ENCODE measurements at regions not wholly inside any gene's neighbourhood (a gene's known extent, or its start where the extent isn't known, plus 50 kb on each side); places are given as distances from the start of the nearest gene placed in this dataset.
A peak's percentile ranks its signal among the peaks of the same experiment; 100 is the strongest.
"Not testable (repeated sequence)": the region's sequence is repeated elsewhere in the genome, so short reads cannot be mapped to it uniquely, and the experiment has no call there.

DNA sequence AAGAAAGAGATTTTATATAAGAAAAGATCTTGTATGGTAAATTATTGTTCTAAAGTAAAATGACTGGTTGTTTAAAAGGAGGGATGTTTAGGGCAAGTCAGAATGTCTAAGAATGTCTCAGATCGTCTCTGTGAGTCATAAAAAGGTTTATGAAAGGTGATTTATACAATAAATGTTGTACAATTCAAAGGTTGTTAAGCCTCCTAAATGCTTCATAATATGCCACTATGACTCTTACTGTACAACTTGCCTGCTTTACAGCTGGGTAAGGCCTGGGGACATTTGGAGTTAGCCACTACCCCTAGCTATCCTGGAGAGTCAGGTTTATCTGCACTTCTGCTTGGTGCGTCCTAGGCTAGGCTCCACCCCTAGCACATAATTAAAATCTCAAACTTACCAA, 927.4 kb downstream of the FSCB start:
- WGBS, result 63% methylated on average over 2 of the region's 2 CpGs
- Histone ChIP-seq H3K4me3 (ENCODE audit: low read depth, low read length) (no peak overlapping the region), H3K4me1 (ENCODE audit: insufficient read depth) (no peaks in the 10 kb centered on the region), H3K27ac (ENCODE audit: low read depth) (no peak overlapping the region), H3K36me3 (ENCODE audit: insufficient read depth) (no peaks in the 10 kb centered on the region)
- DNase-seq (ENCODE audit: extremely low spot score), result no peak

DNA sequence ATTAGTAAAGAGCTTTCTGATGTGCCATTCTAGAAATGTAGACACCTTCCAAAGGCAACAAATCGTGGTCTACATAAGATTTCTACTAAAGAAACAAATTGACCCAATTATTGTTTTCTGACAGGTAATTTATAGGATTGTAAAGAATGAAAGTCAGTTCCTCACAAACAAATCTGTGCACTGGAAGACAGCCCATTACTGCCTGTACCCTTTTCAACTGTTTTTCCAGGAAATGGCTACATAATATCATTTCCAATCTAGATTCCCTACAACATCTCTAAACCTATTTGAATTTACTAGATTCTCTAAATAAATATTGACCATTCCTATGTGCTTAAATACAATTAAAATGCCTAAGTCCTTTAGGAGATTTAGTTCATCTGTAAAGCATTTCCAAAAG, 939.1 kb downstream of the FSCB start:
- no peaks in the 10 kb centered on the region for H3K4me1 ChIP-seq (ENCODE audit: insufficient read depth)
- H3K4me3 ChIP-seq (ENCODE audit: low read depth, low read length), result no peak overlapping the region
- no peaks in the 10 kb centered on the region for H3K36me3 ChIP-seq (ENCODE audit: insufficient read depth)
- no peak overlapping the region for H3K27ac ChIP-seq (ENCODE audit: low read depth)
- no peak for DNase-seq (ENCODE audit: extremely low spot score)
- WGBS, result 63% methylated on average over 1 of the region's 1 CpG

DNA sequence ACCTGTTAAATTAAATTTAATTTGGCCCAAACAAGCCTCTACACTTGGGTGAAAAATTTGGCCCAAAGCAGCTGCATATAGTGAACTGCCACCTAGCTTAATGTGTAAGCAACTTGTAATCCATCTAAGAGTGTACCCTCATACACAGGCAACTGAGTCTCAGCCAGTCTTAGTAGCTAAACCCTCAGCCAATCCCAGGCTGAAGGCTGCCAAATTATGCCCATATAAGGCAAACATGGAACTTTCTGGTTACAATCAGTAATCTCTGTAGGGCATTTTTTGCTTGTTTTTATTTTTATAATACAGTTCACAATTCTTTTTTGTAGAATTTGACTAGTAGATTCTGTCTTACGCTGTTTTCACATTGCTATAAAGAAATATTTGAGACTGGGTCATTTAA, 958.7 kb downstream of the FSCB start:
- 99% methylated on average over 1 of the region's 1 CpG for WGBS
- no peak overlapping the region for H3K27ac ChIP-seq (ENCODE audit: low read depth)
- DNase-seq (ENCODE audit: extremely low spot score), result no peak
- no peaks in the 10 kb centered on the region for H3K36me3 ChIP-seq (ENCODE audit: insufficient read depth)
- H3K4me1 ChIP-seq (ENCODE audit: insufficient read depth), result no peaks in the 10 kb centered on the region
- H3K4me3 ChIP-seq (ENCODE audit: low read depth, low read length), result no peak overlapping the region

DNA sequence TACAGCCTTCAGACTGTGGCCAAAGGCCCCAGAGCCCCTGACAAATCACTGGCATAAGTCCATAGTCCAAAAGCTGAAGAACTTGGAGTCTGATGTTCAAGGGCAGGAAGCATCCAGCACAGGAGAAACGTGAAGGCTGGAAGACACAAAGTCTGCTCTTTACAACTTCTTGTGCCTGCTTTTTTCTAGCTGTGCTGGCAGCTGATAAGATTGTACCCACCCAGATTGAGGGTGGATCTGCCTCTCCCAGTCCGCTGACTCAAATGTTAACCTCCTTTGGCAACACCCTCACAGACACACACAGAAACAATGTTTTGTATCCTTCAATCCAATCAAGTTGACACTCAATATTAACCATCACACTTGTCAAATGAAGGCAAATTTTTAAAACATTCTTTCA, 959.5 kb downstream of the FSCB start:
- H3K36me3 ChIP-seq (ENCODE audit: insufficient read depth); H3K4me3 ChIP-seq (ENCODE audit: low read depth, low read length); DNase-seq (ENCODE audit: extremely low spot score); H3K27ac ChIP-seq (ENCODE audit: low read depth); H3K4me1 ChIP-seq (ENCODE audit: insufficient read depth): not testable (repeated sequence)
- 62% methylated on average over 2 of the region's 2 CpGs for WGBS

DNA sequence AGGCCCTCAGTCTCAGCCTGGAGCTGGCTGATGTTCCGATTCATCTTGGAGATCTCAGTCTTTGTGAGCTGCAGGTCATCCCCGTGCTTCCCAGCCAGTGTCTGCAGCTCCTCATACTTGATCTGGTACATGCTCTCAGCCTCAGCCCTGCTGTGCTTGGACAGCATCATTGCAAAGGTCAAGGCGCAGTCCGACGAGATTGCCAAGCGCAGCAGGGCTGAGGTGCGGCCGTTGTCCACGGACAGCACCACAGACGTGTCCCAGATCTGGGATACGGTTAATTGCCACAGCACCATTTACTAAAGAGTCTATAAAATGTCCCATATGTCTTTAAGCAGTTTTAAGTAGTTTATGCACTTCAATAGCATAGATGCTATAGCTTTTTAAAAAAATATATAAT, 965.7 kb downstream of the FSCB start:
- 96% methylated on average over 11 of the region's 11 CpGs for WGBS
- Histone ChIP-seq H3K4me3 (ENCODE audit: low read depth, low read length) (no peak overlapping the region), H3K4me1 (ENCODE audit: insufficient read depth) (no peaks in the 10 kb centered on the region), H3K27ac (ENCODE audit: low read depth) (no peak overlapping the region), H3K36me3 (ENCODE audit: insufficient read depth) (no peaks in the 10 kb centered on the region)
- DNase-seq (ENCODE audit: extremely low spot score), result no peak

DNA sequence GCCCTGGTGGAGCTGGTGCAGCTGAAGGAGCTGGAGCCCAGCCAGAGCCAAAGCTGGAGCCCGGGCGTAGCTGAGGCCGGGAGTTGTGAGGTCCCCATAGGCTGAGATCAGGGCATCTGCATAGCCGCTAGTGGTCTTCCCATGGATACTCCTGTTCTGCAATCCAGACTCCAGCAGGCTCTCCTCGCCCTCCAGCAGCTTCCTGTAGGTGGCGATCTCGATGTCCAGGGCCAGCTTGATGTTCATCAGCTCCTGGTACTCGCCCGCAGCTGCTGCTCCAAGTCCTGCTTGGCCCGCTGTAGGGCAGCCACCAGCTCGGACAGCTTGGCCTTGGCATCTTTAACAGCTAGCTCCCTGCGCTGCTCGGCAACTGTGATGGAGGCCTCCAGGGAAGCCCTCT, 966.1 kb downstream of the FSCB start:
- H3K36me3 ChIP-seq (ENCODE audit: insufficient read depth), result no peaks in the 10 kb centered on the region
- no peak overlapping the region for H3K27ac ChIP-seq (ENCODE audit: low read depth)
- no peak overlapping the region for H3K4me3 ChIP-seq (ENCODE audit: low read depth, low read length)
- no peak for DNase-seq (ENCODE audit: extremely low spot score)
- no peaks in the 10 kb centered on the region for H3K4me1 ChIP-seq (ENCODE audit: insufficient read depth)
- 94% methylated on average over 13 of the region's 13 CpGs for WGBS

DNA sequence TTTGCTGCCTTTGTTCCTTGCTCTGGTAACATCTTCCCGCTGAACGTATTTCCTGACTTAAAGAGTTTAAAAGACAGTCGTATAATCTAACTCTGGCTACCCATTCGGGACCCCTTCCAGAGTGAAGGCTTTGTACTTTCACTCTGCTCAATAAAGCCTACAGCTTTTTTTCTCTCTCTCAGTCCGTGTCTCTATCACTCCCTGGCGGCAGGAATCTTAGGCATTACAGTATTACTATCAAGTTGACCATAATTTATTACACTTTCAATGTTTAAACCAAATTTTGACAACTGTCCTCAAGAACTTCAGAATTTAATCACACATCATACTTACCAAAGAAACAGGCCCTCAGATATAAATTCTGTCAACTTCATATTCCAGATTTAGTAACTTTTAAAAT, 967.9 kb downstream of the FSCB start:
- H3K27ac ChIP-seq (ENCODE audit: low read depth), result no peak overlapping the region

DNA sequence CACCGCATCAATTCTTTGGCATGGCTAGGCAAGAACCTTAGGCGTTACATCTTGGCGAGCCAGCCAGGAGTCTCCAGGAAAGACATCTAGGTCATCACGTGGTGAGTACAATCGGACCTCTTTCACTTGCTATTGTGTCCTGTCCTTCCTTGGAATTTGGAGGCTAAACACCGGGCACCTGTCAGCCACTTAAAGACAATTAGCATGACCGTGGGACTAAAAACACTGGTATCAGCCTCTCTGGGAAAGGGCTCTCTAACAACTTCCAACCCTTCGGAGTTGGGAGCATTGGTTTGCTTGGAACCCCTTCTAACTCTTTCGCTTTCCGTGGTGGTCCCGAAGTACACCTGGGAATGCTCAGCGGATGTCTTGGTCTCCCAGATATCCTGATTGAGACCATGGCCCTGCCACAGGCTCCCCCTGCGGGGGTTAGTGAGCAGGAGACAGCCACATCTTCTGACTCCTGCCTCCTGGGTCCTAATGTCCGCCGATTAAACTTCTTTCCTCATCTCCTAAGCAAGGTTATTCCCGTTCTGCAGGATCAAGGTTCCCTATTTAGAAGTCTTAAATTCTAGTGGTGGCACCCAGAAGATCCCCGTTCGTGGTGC, 971.7 kb downstream of the FSCB start:
- Histone ChIP-seq H3K36me3 (ENCODE audit: insufficient read depth) (no peaks in the 10 kb centered on the region), H3K4me3 (ENCODE audit: low read depth, low read length) (no peak overlapping the region), H3K27ac (ENCODE audit: low read depth) (no peak overlapping the region), H3K4me1 (ENCODE audit: insufficient read depth) (no peaks in the 10 kb centered on the region)
- WGBS, result 96% methylated on average over 18 of the region's 18 CpGs
- DNase-seq (ENCODE audit: extremely low spot score), result no peak

More for the DNA sequence above, 967.9 kb downstream of the FSCB start:
- H3K4me1 ChIP-seq (ENCODE audit: insufficient read depth), result no peaks in the 10 kb centered on the region
- H3K36me3 ChIP-seq (ENCODE audit: insufficient read depth), result no peaks in the 10 kb centered on the region
- no peak for DNase-seq (ENCODE audit: extremely low spot score)
- peak overlapping the region; percentile 7 for H3K4me3 ChIP-seq (ENCODE audit: low read depth, low read length)
- WGBS, result 8% methylated on average over 6 of the region's 6 CpGs

DNA sequence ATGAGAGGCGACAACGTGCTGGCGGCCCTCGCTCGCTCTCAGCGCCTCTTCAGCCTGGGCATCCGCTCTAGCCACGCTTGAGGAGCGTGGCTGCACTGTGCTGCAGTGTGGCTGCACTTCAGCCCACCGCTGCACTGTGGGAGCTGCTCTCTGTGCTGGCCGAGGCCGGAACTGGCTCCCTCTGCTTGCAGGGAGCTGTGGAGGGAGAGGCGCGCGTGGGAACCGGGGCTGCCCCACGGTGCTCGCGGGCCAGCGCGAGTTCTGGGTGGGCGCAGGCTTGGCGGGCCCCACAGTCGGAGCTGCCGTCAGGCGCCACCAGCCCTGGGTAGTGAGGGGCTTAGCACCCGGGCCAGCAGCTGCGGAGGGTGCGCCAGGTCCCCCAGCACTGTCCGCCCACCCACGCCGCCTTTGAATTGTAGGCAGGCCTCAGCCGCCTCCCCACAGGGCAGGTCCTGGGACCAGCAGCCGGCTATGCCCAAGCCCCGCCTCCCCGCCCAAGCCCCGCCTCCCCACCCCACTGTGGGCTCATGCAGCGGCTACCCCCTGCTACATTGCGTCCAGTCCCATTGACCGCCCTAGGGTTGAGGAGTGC, 974.2 kb downstream of the FSCB start:
- H3K4me1 ChIP-seq (ENCODE audit: insufficient read depth), result no peaks in the 10 kb centered on the region
- DNase-seq (ENCODE audit: extremely low spot score), result no peak
- H3K27ac ChIP-seq (ENCODE audit: low read depth), result no peak overlapping the region
- H3K36me3 ChIP-seq (ENCODE audit: insufficient read depth), result no peaks in the 10 kb centered on the region
- whole genome bisulfite sequencing, result 95% methylated on average over 40 of the region's 40 CpGs
- no peak overlapping the region for H3K4me3 ChIP-seq (ENCODE audit: low read depth, low read length)

DNA sequence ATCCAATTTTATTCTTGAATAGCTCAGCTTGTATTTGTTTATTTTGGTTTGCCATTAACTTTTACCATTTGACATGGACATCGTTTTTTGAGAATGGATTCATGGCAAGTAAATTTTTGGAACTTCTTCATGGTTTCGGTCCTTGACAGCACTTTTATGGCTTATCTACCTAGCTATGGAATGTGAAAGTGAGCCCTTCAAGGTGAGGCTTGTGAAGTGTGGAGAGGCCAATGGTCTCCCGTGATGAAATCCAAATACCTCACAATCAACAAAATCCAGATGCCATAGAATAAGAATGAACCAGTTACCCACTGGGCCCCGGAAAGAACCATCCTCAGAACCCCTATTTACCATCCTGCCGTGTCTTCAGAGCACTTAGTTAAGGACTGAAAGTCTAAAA, 978.8 kb downstream of the FSCB start:
- no peaks in the 10 kb centered on the region for H3K36me3 ChIP-seq (ENCODE audit: insufficient read depth)
- H3K4me1 ChIP-seq (ENCODE audit: insufficient read depth), result no peaks in the 10 kb centered on the region
- no peak overlapping the region for H3K4me3 ChIP-seq (ENCODE audit: low read depth, low read length)
- 88% methylated on average over 5 of the region's 5 CpGs for WGBS
- no peak for DNase-seq (ENCODE audit: extremely low spot score)
- H3K27ac ChIP-seq (ENCODE audit: low read depth), result no peak overlapping the region

DNA sequence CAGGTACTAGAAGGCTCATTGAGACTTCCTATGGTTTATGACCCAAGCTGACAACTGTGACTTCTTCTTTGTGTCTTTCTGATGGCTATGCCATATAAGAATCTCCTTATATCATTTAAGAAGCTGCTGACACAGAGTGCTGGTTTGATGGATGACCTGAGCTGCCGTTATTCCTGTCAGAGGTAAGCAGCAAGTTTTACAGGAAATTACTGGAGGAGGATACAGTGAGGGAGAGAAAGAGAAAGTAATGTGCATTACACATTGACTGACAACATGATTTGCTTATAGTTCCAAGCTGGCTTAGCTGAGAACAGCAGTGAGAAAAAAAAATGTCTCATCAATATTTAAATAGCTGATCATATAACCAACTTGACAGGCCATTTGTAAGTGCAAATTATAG, 981.4 kb downstream of the FSCB start:
- no peak overlapping the region for H3K27ac ChIP-seq (ENCODE audit: low read depth)
- no peak for DNase-seq (ENCODE audit: extremely low spot score)
- 37% methylated on average over 1 of the region's 1 CpG for WGBS
- no peaks in the 10 kb centered on the region for H3K36me3 ChIP-seq (ENCODE audit: insufficient read depth)
- no peaks in the 10 kb centered on the region for H3K4me1 ChIP-seq (ENCODE audit: insufficient read depth)
- no peak overlapping the region for H3K4me3 ChIP-seq (ENCODE audit: low read depth, low read length)

DNA sequence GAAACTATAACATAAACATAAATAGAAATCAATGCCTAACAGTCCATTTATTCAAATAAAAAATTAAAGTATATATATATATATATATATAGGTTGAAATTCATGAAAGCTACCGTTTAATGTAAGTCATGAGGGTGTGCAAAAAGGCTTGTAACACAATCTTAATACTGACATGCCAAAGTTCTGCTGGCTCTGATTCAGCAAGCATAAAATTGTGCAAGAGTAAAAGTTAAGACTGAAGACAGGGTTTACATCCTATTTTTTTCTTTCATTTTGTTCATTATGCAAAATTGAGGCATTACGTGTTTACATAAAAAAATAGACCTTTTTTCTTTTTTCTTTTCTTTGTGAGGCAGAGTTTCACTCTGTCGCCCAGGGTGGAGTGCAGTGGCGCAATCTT, 984.2 kb downstream of the FSCB start:
- H3K4me3 ChIP-seq (ENCODE audit: low read depth, low read length), result no peak overlapping the region
- no peak overlapping the region for H3K27ac ChIP-seq (ENCODE audit: low read depth)
- H3K36me3 ChIP-seq (ENCODE audit: insufficient read depth), result no peaks in the 10 kb centered on the region
- WGBS, result 87% methylated on average over 4 of the region's 4 CpGs
- DNase-seq (ENCODE audit: extremely low spot score), result no peak
- H3K4me1 ChIP-seq (ENCODE audit: insufficient read depth), result no peaks in the 10 kb centered on the region

DNA sequence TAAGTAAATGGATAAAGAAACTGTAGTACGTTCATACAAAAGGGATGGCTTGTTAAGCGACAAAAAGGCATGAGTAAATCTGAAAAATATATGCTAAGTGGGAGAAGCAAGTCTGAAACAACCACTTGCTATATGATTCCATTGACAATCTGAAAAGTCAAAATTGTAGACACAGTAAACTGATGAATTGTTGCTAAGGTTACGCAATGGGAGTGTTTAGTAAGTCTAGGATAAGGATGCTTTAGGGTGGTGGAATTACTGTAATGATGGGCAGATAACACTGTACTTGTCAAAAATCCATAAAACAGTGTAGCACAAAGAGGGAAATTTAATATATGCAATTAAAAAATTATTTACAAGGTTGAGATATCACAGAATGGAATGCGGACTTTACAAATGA, 984.9 kb downstream of the FSCB start:
- Histone ChIP-seq H3K27ac (ENCODE audit: low read depth) (no peak overlapping the region), H3K36me3 (ENCODE audit: insufficient read depth) (no peaks in the 10 kb centered on the region), H3K4me3 (ENCODE audit: low read depth, low read length) (no peak overlapping the region), H3K4me1 (ENCODE audit: insufficient read depth) (no peaks in the 10 kb centered on the region)
- no peak for DNase-seq (ENCODE audit: extremely low spot score)
- WGBS, result 94% methylated on average over 4 of the region's 4 CpGs

DNA sequence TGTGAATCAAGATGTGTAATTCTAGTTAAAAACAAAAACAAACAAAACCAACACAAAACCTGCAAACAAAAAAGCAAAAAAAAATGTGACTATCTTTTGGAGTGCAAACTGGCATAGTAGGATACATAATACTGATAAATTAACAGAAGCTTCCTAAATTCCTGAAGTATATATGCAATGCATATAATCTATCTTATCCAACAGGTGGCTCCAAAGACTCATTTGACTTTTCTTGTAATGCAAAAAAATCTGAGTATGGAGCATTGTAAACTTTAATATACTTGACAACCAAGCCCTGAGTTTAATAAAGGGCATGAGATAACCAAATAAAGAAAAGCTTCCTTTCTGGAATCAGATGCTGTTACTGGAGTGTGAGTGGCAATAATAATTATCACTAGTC, 1003.6 kb downstream of the FSCB start:
- DNase-seq (ENCODE audit: extremely low spot score), result no peak
- Histone ChIP-seq H3K4me1 (ENCODE audit: insufficient read depth) (no peaks in the 10 kb centered on the region), H3K27ac (ENCODE audit: low read depth) (no peak overlapping the region), H3K4me3 (ENCODE audit: low read depth, low read length) (no peak overlapping the region), H3K36me3 (ENCODE audit: insufficient read depth) (no peaks in the 10 kb centered on the region)

DNA sequence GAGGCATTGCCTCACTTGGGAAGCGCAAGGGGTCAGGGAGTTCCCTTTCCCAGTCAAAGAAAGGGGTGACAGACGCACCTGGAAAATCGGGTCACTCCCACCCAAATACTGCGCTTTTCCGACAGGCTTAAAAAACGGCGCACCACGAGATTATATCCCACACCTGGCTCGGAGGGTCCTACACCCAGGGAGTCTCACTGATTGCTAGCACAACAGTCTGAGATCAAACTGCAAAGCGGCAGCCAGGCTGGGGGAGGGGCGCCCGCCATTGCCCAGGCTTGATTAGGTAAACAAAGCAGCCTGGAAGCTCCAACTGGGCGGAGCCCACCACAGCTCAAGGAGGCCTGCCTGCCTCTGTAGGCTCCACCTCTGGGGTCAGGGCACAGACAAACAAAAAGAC, 1014.7 kb downstream of the FSCB start:
- 95% methylated on average over 13 of the region's 13 CpGs for WGBS
- not testable (repeated sequence) for DNase-seq (ENCODE audit: extremely low spot score); H3K4me3 ChIP-seq (ENCODE audit: low read depth, low read length); H3K27ac ChIP-seq (ENCODE audit: low read depth); H3K36me3 ChIP-seq (ENCODE audit: insufficient read depth); H3K4me1 ChIP-seq (ENCODE audit: insufficient read depth)
